CD1c-positive myeloid dendritic cell (primary cell): ENCODE measurements at regions not wholly inside any gene's neighbourhood (a gene's known extent, or its start where the extent isn't known, plus 50 kb on each side); places are given as distances from the start of the nearest gene placed in this dataset.
"Not testable (repeated sequence)": the region's sequence is repeated elsewhere in the genome, so short reads cannot be mapped to it uniquely, and the experiment has no call there.

Experiments used
- DNase-seq: peaks from one replicate; pipeline ENCODE4 v3.0.0-alpha.2; 2016; ENCODE audit errors: extremely low spot score

- DNase-seq = no peak
These were observed 1164.5 kb upstream of the CITED2 start for GRCh38 chr6:140538926-140539325.

GRCh38 chr6:140537834-140538705 lies 1163.6 kb upstream of the CITED2 start:
- no peak for DNase-seq

GRCh38 chr6:140537211-140537610 lies 1162.8 kb upstream of the CITED2 start:
- DNase-seq = no peak

GRCh38 chr6:140535511-140535910 lies 1161.1 kb upstream of the CITED2 start:
- DNase-seq = no peak

DNA sequence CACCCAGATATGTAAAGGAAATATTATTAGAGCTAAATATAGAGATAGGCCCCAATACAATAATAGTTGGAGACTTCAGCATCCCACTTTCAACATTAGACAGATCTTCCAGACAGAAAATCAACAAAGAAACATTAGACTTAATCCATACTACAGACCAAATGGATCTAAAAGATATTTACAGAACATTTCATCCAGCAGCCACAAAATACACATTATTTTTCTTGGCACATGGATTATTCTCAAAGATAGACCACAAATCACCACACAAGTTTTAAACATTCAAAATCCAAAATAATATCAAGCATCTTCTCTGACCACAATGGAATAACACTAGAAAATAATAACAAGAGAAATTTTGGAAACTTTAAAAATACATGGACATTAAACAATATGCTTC lies 1159.1 kb upstream of the CITED2 start:
- no peak for DNase-seq

DNA sequence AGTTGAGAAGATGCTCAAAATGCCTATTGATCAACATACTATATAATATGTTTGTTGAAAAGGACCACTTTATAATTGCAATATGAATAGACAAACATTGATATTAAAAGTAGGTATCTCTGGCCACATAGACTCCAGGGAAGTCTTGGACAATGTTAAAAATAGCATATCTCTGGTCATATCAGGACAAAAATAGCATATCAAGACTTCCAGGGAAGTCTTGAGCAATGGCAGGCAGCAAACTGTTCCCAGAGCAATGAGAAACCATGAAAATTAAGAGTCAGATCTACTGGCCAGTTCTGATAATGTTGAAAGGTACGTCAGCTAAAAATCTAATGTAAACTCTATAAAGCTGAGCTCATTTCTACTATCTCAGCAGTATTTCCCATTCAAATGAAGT lies 1130.3 kb upstream of the CITED2 start:
- no peak for DNase-seq

DNA sequence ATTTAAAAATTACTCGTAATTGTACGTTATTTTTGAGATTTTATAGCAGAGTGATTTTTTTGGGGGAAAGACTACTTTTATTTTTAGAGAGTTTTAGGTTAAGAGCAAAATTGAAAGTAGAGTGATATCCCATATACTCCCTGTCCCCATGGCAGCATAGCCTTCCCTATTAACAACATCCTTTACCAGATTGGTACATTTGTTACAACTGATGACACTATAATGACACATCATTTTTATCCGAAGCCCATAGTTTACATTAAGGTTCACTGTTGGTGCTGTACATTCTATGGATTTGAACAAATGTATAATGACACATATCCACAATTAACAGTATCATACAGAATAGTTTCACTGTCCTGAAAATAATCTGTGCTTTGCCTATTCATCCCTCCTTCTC lies 1126.4 kb upstream of the CITED2 start:
- DNase-seq = no peak

DNA sequence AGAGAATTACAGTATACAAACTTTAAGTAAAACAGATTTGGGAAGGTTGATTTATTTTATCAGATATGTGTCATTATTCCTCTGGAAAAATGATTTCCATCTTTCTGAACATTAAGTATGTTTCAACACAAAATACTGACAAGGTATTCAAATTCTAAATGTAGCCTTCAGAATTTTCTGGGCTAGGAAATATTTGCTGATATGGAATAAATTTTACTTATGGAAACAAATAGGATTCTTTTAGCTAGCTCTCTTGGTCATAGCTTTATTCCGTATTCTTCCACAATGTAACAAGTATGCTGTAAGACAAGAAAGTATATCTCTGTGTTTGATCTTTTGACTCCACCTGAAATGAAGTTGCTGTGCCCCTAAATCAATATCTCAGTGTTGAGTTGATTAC lies 1125.2 kb upstream of the CITED2 start:
- no peak for DNase-seq

GRCh38 chr6:140494321-140495108 lies 1120.1 kb upstream of the CITED2 start:
- DNase-seq = no peak

- not testable (repeated sequence) for DNase-seq
These were observed 1119.0 kb upstream of the CITED2 start for GRCh38 chr6:140493470-140493869.

DNA sequence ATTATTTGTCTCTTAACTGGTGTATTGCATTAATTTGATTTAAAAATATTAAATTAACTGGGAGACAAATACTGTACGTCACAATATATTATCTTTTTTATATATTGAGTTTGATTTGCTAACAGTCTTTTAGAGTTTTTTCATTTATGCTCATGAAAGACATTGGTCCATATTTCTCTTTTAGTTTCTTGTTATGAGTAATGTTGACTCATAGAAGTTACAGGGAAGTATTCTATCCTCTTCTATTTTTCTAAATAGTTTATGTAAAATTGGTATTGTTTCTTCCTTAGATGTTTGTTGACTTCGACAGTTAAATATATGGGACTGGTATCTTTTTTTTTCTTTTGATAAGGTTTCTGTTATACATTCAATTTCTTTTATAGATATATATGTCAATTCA lies 1115.6 kb upstream of the CITED2 start:
- peak; percentile 49 for DNase-seq

DNA sequence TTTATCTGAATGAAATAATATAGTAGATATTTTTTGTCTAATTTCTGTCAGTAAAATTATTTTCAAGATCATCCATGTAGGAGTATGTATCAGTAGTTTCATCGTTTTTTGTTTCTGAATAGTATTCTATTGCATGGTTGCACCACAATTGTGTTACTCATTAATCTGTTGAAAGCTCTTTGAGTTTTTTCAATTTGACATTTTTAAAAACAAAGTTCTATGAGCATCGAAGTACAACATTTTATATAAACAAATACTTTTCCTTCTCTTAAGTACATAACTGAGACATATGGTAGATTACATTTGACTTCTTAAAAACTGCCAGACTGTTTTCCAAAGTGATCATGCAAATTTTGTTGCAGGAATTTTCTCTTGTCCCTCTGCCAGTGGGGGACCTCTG lies 1113.1 kb upstream of the CITED2 start:
- no peak for DNase-seq

- no peak for DNase-seq
These were observed 1112.3 kb upstream of the CITED2 start for GRCh38 chr6:140486450-140487361.

- DNase-seq = peak; percentile 88
These were observed 1111.4 kb upstream of the CITED2 start for GRCh38 chr6:140485740-140486449.

- peak; percentile 40 for DNase-seq
These were observed 1106.4 kb upstream of the CITED2 start for GRCh38 chr6:140480852-140481251.

DNA sequence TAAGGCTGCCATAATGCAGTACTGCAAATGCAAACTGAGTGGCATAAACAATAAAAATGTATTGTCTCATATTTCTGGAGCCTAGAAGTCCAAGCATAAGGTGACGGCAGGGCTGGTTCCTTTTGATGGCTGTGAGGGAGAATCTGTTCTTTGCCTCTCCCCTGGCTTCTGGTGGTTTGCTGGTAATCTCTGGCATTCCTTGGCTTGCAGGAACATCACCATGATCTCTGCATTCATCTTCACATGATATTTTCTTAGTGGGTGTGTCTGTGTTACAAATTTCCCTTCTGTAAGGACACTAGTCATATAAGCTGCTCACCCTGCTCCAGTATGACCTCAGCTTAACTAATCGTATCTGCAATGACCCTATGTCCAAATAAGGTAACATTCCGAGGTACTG lies 1104.2 kb upstream of the CITED2 start:
- no peak for DNase-seq

- no peak for DNase-seq
These were observed 1100.6 kb upstream of the CITED2 start for GRCh38 chr6:140475086-140475485.

DNA sequence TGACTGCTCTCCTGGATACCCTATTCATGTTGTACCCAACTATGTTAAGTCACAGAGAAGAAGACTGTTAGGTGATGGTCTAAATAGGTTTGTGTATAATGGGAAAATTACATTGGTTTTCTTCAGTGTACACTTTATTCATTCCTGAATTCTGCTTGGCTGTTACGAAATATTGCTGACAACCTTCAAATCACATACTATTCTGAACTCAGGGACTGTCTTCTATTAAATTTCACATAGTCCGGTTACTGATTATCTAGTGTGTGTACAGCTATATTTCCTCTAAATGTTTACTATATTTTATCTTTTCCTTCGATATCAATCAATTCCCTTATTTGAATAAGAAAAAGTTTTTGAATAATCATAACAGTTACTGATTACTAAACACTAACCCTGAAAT lies 1090.3 kb upstream of the CITED2 start:
- no peak for DNase-seq

DNA sequence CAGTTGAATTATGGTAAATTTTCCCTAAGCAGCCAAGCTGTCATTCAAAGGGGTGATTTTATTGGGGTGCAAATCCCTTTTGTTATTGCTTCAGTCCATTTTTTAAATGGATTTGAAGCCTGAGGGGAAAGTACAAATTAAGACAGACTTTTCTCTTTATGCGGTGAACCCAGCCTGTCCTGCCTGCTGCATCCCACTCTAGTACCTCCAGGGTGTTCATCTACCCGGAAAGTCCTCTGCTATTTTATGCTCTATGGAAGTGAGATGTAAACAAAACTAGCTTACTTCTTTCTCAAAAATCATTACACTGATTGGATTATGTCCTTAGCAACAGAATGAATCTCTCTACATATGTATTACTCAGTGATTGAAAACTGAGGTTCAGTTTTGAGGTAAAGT lies 1088.9 kb upstream of the CITED2 start:
- DNase-seq = no peak

DNA sequence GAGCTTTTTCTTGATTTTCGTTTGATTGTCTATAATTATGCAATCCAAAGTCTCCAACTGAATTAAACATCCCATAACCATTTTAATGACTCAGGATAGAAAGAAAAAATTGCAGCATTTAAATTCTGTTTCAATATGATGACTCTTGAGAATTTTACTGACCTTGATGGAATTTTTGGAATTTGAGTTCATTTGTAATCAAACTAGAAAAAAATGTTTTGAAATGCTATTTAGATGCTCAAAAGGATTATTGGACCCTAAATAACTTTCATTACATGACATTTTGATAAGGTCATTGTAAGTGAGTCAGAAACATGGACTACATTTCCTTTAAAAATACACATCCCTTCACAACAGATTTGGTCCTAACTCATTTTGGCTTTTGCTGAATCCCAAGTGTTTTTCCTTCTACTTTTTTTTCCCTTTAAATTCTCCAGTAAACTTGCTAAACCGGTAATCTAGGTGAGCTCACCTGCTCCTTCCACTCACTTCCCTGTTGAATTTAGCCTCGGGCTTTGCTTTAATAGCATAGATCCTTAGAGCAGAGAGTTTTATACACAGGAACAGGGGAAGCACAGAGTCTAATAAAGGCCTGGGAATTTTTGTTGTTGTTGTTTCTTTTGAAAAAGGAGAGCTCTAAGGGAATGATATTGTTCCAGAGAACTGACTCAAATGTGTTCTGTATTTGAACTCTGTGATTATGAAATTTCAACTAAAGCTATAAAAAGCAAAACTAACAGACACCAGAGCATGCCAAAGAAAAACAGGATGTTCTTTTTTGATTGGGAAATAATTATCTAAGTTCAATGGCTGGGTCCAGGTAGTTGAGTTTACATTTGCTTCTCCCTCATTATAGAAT lies 1088.2 kb upstream of the CITED2 start:
- peak; percentile 45 for DNase-seq
